ENCODE measurements at regions not wholly inside any gene's neighbourhood (a gene's known extent, or its start where the extent isn't known, plus 50 kb on each side); places are given as distances from the start of the nearest gene placed in this dataset.

- TF ChIP-seq POLR2AphosphoS5 (IDR thresholded peaks at IDR 0.05; ENCODE audit: borderline replicate concordance, low read depth, low read length) (no peak), EZH2 (IDR thresholded peaks at IDR 0.05) (no peak), FOXP2 (optimal IDR thresholded peaks at IDR 0.05; ENCODE audit: control extremely low read depth, extremely low read length, insufficient read depth) (no peak)
Measured at GRCh38 chr16:66204756-66205155, 161.7 kb upstream of the CDH5 start.
